ENCODE measurements at regions not wholly inside any gene's neighbourhood (a gene's known extent, or its start where the extent isn't known, plus 50 kb on each side); places are given as distances from the start of the nearest gene placed in this dataset.

DNA sequence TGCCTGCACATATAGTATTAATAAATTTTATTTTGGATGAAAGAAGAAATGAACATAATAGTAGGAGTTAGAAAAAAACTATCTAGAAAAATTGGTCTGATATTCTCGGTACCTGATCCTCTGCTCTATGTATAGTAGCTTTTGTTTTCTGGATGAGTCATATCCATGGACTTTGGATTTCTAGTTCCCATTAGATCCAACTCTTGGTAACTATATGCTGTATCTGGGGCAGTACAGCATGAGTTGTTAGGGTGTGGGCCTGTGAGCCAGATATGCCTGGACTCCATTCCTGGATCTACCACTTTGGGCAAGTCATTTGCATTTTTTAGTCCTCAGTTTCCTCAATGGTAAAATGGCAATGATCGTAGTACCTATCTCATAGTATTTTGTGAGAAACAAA is 372.2 kb upstream of the PKN2 start:
- TF ChIP-seq POLR2A (IDR thresholded peaks at IDR 0.05; ENCODE audit: low read length) (no peak), GATA1 (IDR thresholded peaks at IDR 0.05; ENCODE audit: low read depth, low read length) (no peak)

Data from erythroblast (primary cell).